ENCODE measurements at regions not wholly inside any gene's neighbourhood (a gene's known extent, or its start where the extent isn't known, plus 50 kb on each side); places are given as distances from the start of the nearest gene placed in this dataset.
"Not testable (repeated sequence)": the region's sequence is repeated elsewhere in the genome, so short reads cannot be mapped to it uniquely, and the experiment has no call there.

GRCh38 chr3:674116-674515, 418.7 kb upstream of the CNTN6 start:
- DNase-seq: no peak

GRCh38 chr3:675846-676245, 417.0 kb upstream of the CNTN6 start:
- DNase-seq: no peak

- DNase-seq: no peak
These were observed 409.1 kb upstream of the CNTN6 start for GRCh38 chr3:683770-684169.

GRCh38 chr3:690770-691169, 402.1 kb upstream of the CNTN6 start:
- no peak for DNase-seq

- no peak for DNase-seq
These were observed 392.3 kb upstream of the CNTN6 start for GRCh38 chr3:700514-700913.

GRCh38 chr3:707041-707440, 385.8 kb upstream of the CNTN6 start:
- no peak for DNase-seq

- DNase-seq: peak; percentile 5
These were observed 379.7 kb upstream of the CNTN6 start for GRCh38 chr3:713006-713621.

GRCh38 chr3:713947-714620, 378.7 kb upstream of the CNTN6 start:
- no peak for DNase-seq

- DNase-seq: no peak
These were observed 371.7 kb upstream of the CNTN6 start for GRCh38 chr3:721086-721485.

GRCh38 chr3:732326-732928, 360.4 kb upstream of the CNTN6 start:
- no peak for DNase-seq

- DNase-seq: no peak
These were observed 359.5 kb upstream of the CNTN6 start for GRCh38 chr3:733313-733712.

GRCh38 chr3:757711-758110, 335.1 kb upstream of the CNTN6 start:
- no peak for DNase-seq

- no peak for DNase-seq
These were observed 333.7 kb upstream of the CNTN6 start for GRCh38 chr3:759106-759505.

GRCh38 chr3:773433-773832, 319.4 kb upstream of the CNTN6 start:
- not testable (repeated sequence) for DNase-seq

GRCh38 chr3:775178-775880, 317.5 kb upstream of the CNTN6 start:
- DNase-seq: peak; percentile 34

GRCh38 chr3:780505-780904, 312.3 kb upstream of the CNTN6 start:
- no peak for DNase-seq

- DNase-seq: no peak
These were observed 301.4 kb upstream of the CNTN6 start for GRCh38 chr3:791442-791841.

GRCh38 chr3:792630-793029, 300.2 kb upstream of the CNTN6 start:
- DNase-seq: no peak

- DNase-seq: no peak
These were observed 288.6 kb upstream of the CNTN6 start for GRCh38 chr3:804211-804610.

- DNase-seq: no peak
These were observed 287.5 kb upstream of the CNTN6 start for GRCh38 chr3:805326-805725.

- no peak for DNase-seq
These were observed 286.8 kb upstream of the CNTN6 start for GRCh38 chr3:806006-806405.

GRCh38 chr3:816605-817004, 276.2 kb upstream of the CNTN6 start:
- DNase-seq: no peak

- DNase-seq: no peak
These were observed 258.1 kb upstream of the CNTN6 start for GRCh38 chr3:834679-835078.

GRCh38 chr3:835096-835495, 257.7 kb upstream of the CNTN6 start:
- DNase-seq: no peak
